Liver (tissue), 8 donors: ENCODE measurements at regions not wholly inside any gene's neighbourhood (a gene's known extent, or its start where the extent isn't known, plus 50 kb on each side); places are given as distances from the start of the nearest gene placed in this dataset.
"Not testable (repeated sequence)": the region's sequence is repeated elsewhere in the genome, so short reads cannot be mapped to it uniquely, and the experiment has no call there.

Experiments used
- DNase-seq: peaks from one replicate; pipeline ENCODE4 v3.0.0-alpha.2; 2017; ENCODE audit warnings: low spot score
- H3K27ac ChIP-seq, 2 donors: one replicate each; pipeline ENCODE4 v1.7.0; 2013; ENCODE audit warnings: inconsistent platforms in 2 of 2, low read length in 2 of 2, control low read depth in 1 of 2, low read depth in 1 of 2, mild to moderate bottlenecking in 1 of 2
- H3K27me3 ChIP-seq, 4 donors: one replicate each; pipeline versions ENCODE4 v1.6.1 to v1.7.0; 2013; ENCODE audit warnings: low read length in 3 of 4, inconsistent platforms in 1 of 4, mild to moderate bottlenecking in 1 of 4, moderate library complexity in 1 of 4; ENCODE audit not compliant: control insufficient read depth in 4 of 4, insufficient read depth in 4 of 4
- H3K36me3 ChIP-seq, 4 donors: one replicate each; pipeline versions ENCODE4 v1.6.1 to v1.7.0; 2013; ENCODE audit warnings: low read length in 3 of 4, mild to moderate bottlenecking in 3 of 4, low read depth in 1 of 4, moderate library complexity in 1 of 4; ENCODE audit not compliant: control insufficient read depth in 4 of 4, insufficient read depth in 3 of 4
- H3K4me1 ChIP-seq, 4 donors: one replicate each; pipeline versions ENCODE4 v1.6.1 to v1.7.0; 2013; ENCODE audit warnings: low read length in 3 of 4, mild to moderate bottlenecking in 3 of 4, moderate library complexity in 1 of 4; ENCODE audit not compliant: control insufficient read depth in 4 of 4, insufficient read depth in 4 of 4
- H3K4me3 ChIP-seq, 3 donors: one replicate each; pipeline versions ENCODE4 v1.6.1 to v1.7.0; 2013; ENCODE audit warnings: low read length in 3 of 3, control low read depth in 1 of 3, low read depth in 1 of 3, mild to moderate bottlenecking in 1 of 3
- H3K9ac ChIP-seq, 2 donors: one replicate each; pipeline ENCODE4 v1.7.0; 2013; ENCODE audit warnings: low read length in 2 of 2, mild to moderate bottlenecking in 2 of 2, moderate library complexity in 2 of 2, control low read depth in 1 of 2, low read depth in 1 of 2
- H3K9me3 ChIP-seq, 4 donors: one replicate each; pipeline versions ENCODE4 v1.6.1 to v1.7.0; 2013; ENCODE audit warnings: low read length in 3 of 4; ENCODE audit not compliant: control insufficient read depth in 4 of 4
- EGR1 ChIP-seq, 2 donors: IDR thresholded peaks; 2 replicates each; pipeline ENCODE4 v1.6.1; 2016 to 2018; ENCODE audit warnings: antibody characterized with exemption in 2 of 2, low read depth in 2 of 2
- FOXA1 ChIP-seq: IDR thresholded peaks from 2 replicates; pipeline ENCODE4 v1.6.1; 2016; ENCODE audit warnings: antibody characterized with exemption
- FOXA2 ChIP-seq: IDR thresholded peaks from 2 replicates; pipeline ENCODE4 v1.6.1; 2016; ENCODE audit warnings: antibody characterized with exemption
- HNF4A ChIP-seq, 2 donors: conservative IDR thresholded peaks; 2 replicates each; pipeline ENCODE4 v1.6.1; 2016; ENCODE audit warnings: antibody characterized with exemption in 2 of 2, mild to moderate bottlenecking in 2 of 2
- HNF4G ChIP-seq: IDR thresholded peaks from 2 replicates; pipeline ENCODE4 v1.6.1; 2016; ENCODE audit warnings: antibody characterized with exemption
- NR2F2 ChIP-seq: IDR thresholded peaks from 2 replicates; pipeline ENCODE4 v1.6.1; 2016; ENCODE audit warnings: antibody characterized with exemption
- RAD21 ChIP-seq, 2 donors: IDR thresholded peaks; 2 replicates each; pipeline ENCODE4 v1.6.1; 2016; ENCODE audit warnings: antibody characterized with exemption in 2 of 2, mild to moderate bottlenecking in 2 of 2
- RXRA ChIP-seq, 2 donors: IDR thresholded peaks; 2 replicates each; pipeline ENCODE4 v1.6.1; 2017 to 2018; ENCODE audit warnings: antibody characterized with exemption in 2 of 2, mild to moderate bottlenecking in 1 of 2
- TAF1 ChIP-seq: conservative IDR thresholded peaks from 2 replicates; pipeline ENCODE4 v1.6.1; 2016; ENCODE audit warnings: antibody characterized with exemption, mild to moderate bottlenecking
- YY1 ChIP-seq: IDR thresholded peaks from 2 replicates; pipeline ENCODE4 v1.6.1; 2016; ENCODE audit warnings: antibody characterized with exemption, mild to moderate bottlenecking
- WGBS: extraction: QIAGEN DNeasy Blood & Tissue Kit; methylation state at CpG from one replicate; pipeline ENCODE4 v1.1.7; 2013; 5-methylcytosine and 5-hydroxymethylcytosine counted together
- TF ChIP-seq, protein P1 (sequence below): IDR thresholded peaks from 2 replicates; pipeline ENCODE4 v1.6.1; 2016; ENCODE audit warnings: antibody characterized with exemption, mild to moderate bottlenecking
- TF ChIP-seq, protein P2 (sequence below): fragments of 150-350 bp; IDR thresholded peaks from 2 replicates; pipeline ENCODE4 v1.5.1; 2017; ENCODE audit warnings: improper control_type of control experiment, low read depth, low read length; ENCODE audit not compliant: missing input control
- TF ChIP-seq, protein P3 (sequence below): IDR thresholded peaks from 2 replicates; pipeline ENCODE4 v1.6.1; 2016; ENCODE audit warnings: antibody characterized with exemption
- TF ChIP-seq, protein P4 (sequence below): IDR thresholded peaks from 2 replicates; pipeline ENCODE4 v1.6.1; 2016; ENCODE audit warnings: antibody characterized with exemption
- donor health status: healthy.
- donor health status: healthy.
- donor health status: healthy.
- donor health status: healthy.
- donor health status: healthy.

DNA sequence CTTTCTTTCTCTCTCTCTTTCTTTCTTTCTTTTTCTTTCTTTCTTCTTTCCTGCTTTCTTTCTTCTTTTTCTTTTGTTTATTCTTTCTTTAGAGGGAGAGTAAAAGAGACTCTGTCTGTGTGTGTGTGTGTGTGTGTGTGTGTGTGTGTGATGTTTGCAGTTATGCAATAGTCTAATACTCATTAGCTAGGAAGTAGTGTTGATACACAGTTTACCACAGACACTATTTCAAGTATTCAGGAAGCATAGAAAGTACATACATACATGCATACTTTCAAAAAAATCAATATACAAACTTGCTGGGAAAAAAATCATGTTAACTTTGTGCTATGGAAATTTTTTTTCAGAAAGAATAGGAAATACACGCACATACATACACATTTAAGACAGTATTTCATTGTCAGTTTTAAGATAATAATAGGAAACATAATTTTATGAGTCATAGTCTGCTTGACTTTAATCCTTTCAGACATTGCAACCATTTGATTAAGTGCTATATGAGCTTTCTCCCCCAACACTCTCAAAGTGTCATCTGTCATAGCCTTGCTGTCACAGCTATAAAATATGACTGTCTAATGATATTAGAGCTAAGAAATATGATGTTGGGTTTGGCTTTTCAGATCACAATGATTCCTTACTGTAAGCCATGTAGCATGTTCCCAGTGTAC, 74.9 kb upstream of the EPHA3 start:
- DNase-seq, result no peak
- no peaks in the 10 kb centered on the region for H3K27me3 ChIP-seq
- H3K9me3 ChIP-seq, result no peaks in the 10 kb centered on the region
- no peak for TF ChIP-seq EGR1 (IDR thresholded peaks at IDR 0.05; ENCODE audit: low read depth in 2 of 2)
- TF ChIP-seq YY1, result no peak
- TF ChIP-seq NR2F2, result no peak
- TF ChIP-seq, protein P1, sequence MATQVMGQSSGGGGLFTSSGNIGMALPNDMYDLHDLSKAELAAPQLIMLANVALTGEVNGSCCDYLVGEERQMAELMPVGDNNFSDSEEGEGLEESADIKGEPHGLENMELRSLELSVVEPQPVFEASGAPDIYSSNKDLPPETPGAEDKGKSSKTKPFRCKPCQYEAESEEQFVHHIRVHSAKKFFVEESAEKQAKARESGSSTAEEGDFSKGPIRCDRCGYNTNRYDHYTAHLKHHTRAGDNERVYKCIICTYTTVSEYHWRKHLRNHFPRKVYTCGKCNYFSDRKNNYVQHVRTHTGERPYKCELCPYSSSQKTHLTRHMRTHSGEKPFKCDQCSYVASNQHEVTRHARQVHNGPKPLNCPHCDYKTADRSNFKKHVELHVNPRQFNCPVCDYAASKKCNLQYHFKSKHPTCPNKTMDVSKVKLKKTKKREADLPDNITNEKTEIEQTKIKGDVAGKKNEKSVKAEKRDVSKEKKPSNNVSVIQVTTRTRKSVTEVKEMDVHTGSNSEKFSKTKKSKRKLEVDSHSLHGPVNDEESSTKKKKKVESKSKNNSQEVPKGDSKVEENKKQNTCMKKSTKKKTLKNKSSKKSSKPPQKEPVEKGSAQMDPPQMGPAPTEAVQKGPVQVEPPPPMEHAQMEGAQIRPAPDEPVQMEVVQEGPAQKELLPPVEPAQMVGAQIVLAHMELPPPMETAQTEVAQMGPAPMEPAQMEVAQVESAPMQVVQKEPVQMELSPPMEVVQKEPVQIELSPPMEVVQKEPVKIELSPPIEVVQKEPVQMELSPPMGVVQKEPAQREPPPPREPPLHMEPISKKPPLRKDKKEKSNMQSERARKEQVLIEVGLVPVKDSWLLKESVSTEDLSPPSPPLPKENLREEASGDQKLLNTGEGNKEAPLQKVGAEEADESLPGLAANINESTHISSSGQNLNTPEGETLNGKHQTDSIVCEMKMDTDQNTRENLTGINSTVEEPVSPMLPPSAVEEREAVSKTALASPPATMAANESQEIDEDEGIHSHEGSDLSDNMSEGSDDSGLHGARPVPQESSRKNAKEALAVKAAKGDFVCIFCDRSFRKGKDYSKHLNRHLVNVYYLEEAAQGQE, result no peak
- no peak for TF ChIP-seq HNF4A (conservative IDR thresholded peaks at IDR 0.05)
- TF ChIP-seq FOXA2, result no peak
- no peak for TF ChIP-seq RXRA (IDR thresholded peaks at IDR 0.05)
- no peak for TF ChIP-seq TAF1
- no peak for TF ChIP-seq RAD21 (IDR thresholded peaks at IDR 0.05)
- TF ChIP-seq, protein P2, sequence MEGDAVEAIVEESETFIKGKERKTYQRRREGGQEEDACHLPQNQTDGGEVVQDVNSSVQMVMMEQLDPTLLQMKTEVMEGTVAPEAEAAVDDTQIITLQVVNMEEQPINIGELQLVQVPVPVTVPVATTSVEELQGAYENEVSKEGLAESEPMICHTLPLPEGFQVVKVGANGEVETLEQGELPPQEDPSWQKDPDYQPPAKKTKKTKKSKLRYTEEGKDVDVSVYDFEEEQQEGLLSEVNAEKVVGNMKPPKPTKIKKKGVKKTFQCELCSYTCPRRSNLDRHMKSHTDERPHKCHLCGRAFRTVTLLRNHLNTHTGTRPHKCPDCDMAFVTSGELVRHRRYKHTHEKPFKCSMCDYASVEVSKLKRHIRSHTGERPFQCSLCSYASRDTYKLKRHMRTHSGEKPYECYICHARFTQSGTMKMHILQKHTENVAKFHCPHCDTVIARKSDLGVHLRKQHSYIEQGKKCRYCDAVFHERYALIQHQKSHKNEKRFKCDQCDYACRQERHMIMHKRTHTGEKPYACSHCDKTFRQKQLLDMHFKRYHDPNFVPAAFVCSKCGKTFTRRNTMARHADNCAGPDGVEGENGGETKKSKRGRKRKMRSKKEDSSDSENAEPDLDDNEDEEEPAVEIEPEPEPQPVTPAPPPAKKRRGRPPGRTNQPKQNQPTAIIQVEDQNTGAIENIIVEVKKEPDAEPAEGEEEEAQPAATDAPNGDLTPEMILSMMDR, result no peak
- TF ChIP-seq, protein P3, sequence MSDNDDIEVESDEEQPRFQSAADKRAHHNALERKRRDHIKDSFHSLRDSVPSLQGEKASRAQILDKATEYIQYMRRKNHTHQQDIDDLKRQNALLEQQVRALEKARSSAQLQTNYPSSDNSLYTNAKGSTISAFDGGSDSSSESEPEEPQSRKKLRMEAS, result no peak
- TF ChIP-seq HNF4G, result no peak
- no peak overlapping the region for H3K27ac ChIP-seq
- no peak overlapping the region for H3K9ac ChIP-seq
- no peaks in the 10 kb centered on the region for H3K4me1 ChIP-seq
- H3K4me3 ChIP-seq, result no peak overlapping the region
- no peaks in the 10 kb centered on the region for H3K36me3 ChIP-seq
- 73% methylated on average over 1 of the region's 1 CpG for WGBS

DNA sequence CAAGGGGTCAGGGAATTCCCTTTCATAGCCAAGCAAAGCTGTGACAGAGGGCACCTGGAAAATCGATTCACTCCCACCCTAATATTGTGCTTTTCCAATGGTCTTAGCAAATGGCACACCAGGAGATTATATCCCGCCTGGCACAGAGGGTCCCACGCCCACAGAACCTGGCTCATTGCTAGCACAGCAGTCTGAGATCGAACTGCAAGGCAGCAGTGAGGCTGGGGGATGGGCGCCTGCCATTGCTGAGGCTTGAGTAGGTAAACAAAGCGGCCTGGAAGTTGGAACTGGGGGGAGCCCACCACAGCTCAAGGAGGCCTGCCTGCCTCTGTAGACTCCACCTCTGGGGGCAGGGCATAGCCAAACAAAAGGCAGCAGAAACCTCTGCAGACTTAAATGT, 72.7 kb upstream of the EPHA3 start:
- H3K4me1 ChIP-seq, DNase-seq, H3K27ac ChIP-seq, H3K9me3 ChIP-seq, H3K36me3 ChIP-seq, H3K4me3 ChIP-seq, H3K27me3 ChIP-seq, H3K9ac ChIP-seq: not testable (repeated sequence)
- WGBS, result 77% methylated on average over 6 of the region's 6 CpGs

DNA sequence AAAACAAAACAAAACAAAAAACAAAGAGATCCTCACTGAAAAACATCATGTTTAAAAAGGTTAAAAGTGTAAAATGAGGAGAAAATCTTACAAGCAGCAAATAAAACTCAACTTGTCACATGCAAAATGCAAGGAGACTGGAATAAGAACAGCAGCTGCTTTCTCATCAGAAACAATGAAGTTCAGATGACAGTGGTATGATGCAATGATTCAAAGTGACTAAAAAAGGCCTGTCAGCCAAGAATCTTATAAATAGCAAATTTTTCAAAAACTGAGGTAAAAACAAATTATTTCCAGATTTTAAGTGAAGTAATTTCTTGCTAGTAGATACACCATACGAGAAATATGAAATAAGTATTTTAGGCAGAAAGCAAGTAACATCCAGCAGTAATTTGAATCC, 68.6 kb upstream of the EPHA3 start:
- Histone ChIP-seq H3K27me3 (no peaks in the 10 kb centered on the region), H3K9ac (no peak overlapping the region), H3K27ac (no peak overlapping the region), H3K9me3 (no peaks in the 10 kb centered on the region), H3K4me3 (no peak overlapping the region), H3K4me1 (no peaks in the 10 kb centered on the region), H3K36me3 (no peaks in the 10 kb centered on the region)
- no peak for DNase-seq
- WGBS, result 5% methylated on average over 1 of the region's 1 CpG
- TF ChIP-seq TAF1 (no peak), HNF4A (conservative IDR thresholded peaks at IDR 0.05) (no peak), HNF4G (no peak), FOXA1 (no peak)
- TF ChIP-seq, protein P4, sequence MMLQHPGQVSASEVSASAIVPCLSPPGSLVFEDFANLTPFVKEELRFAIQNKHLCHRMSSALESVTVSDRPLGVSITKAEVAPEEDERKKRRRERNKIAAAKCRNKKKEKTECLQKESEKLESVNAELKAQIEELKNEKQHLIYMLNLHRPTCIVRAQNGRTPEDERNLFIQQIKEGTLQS, result no peak
- TF ChIP-seq, protein P1, result no peak
- TF ChIP-seq, protein P3, result no peak
- TF ChIP-seq, protein P2, result no peak
